ENCODE measurements at regions not wholly inside any gene's neighbourhood (a gene's known extent, or its start where the extent isn't known, plus 50 kb on each side); places are given as distances from the start of the nearest gene placed in this dataset.

DNA sequence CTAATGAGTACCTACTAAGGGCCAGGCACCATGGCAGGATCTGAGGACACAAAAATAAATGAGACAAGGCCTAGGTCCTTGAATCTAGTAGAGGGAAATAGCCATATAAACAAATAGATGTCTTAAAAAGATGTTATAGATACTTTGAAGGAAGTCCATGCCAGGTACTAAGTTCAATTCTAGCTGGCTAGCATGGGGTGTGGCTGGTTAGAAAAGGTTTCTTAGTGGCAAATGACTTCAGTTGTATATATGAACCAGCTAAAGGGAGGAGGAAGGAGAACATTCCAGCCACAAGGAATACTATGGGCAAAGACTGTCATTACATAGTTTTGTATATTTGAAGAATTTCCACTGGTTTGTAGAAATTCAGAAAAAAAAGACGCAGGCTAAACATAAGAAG, 133.6 kb upstream of the BMP4 start:
- DNase-seq (ENCODE audit: low spot score), result no peak

DNA sequence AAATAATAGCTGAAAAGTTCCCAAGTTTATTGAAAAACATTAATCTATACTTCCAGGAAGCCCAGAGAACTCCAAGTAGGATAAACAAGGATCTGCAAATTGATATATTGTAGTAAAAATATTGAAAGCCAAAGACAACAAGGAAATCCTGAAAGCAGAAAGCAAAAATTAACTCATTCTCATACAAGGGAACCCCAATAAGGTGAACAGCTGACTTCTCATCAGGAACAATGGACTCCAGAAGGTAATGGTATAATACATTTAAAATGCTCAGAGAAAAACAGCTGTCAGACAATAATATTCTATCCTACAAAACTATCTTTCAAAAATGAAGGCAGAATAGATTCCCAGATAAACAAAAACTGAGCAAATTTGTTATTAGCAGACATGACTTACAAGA, 138.1 kb upstream of the BMP4 start:
- DNase-seq (ENCODE audit: low spot score), result no peak

DNA sequence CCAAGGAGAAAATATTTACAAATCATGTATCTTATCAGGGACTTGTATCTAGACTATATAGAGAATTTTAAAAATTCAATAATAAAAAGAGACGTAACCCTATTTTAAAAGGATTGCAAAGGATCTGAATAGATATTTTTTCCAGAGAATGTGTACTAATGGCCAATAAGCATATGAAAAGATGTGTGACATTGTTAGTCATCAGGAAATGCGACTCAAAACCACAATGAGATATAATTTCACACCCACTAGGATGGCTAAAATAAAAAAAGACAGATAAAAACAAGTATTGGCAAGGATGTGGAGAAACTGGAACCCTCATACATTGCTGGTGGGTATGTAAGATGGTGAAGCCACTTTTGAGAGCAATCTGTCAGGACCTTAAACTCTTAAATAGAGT, 141.9 kb upstream of the BMP4 start:
- no peak for DNase-seq (ENCODE audit: low spot score)

DNA sequence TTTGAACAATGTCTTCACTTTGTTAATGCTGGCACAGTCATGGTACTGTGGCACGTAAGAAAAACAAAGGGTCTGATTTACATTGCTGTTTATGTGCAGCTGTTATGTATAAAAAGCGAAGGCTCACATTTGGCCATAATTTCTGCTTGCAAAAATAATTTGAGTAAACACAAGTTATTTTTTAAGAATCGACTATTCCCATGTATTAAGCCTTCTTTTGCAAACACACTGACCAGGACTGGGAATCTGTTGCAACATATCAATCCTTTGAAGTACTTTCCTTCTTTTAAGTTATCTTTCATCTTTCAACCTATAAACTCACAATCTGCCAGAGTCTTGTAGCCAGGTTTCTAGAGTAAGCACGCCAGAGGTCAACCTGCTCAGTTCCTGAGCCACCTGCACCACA, 145.4 kb upstream of the BMP4 start:
- DNase-seq (ENCODE audit: low spot score), result no peak

DNA sequence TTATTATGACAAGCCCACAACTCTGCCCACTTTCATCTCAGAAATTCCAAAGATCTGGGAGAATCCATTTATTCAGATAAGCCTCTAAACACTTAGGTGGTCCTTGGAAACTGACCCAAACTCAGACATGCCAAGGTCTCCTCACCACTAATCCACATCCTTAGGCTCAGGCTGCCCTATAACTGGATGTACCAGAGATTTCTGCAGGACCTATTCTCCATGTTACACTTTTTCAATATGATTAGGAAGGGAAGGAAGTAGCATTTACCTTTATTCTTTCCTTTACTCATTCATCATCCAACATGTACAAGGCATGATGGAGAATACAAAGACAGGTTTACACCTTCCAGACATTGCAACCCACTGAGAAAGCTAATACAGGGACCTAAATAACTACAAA, 145.9 kb upstream of the BMP4 start:
- no peak for DNase-seq (ENCODE audit: low spot score)

DNA sequence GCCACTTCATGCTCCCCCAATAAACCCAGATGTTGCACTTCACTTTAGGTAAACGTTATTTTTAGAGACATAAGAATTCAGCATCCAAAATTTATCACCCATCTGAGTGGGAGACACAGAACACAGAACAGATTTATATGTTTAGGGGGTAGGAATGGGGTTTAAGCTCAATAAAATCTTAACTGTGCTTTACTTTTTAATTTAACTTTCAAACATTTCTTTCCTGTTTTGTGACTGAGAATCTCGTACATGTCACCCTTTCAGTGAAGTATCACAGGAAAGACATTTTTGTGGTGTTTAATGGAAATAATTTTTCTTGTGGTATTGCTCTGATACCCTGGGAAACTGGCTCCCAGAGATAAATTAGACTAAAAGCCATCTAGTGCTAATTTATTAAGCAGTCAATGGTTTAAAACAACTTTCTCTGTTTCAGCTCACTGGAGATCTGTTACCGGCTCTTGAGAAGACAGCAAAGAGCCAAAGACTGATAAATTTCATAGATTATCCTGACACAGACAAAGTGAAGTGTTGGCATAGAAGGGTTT, 148.0 kb upstream of the BMP4 start:
- DNase-seq (ENCODE audit: low spot score), result no peak

DNA sequence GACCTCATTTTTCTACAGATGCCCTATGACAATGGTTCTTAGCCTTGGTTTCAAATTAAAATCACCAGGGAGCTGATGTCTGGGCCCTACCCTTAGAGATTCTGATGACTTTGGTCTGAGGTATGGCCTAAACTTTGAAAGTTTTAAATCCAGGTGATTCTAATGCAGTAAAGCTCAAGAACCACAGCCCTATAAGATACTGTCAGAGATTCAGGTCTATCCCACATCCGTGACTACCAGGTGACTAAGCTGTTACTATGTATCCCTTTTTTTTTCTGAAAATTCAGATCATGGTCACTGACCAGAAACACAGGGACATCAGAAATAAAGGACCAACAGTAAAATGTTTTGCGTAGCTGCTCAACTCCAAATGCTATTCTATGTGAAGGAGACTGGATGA, 148.8 kb upstream of the BMP4 start:
- no peak for DNase-seq (ENCODE audit: low spot score)

DNA sequence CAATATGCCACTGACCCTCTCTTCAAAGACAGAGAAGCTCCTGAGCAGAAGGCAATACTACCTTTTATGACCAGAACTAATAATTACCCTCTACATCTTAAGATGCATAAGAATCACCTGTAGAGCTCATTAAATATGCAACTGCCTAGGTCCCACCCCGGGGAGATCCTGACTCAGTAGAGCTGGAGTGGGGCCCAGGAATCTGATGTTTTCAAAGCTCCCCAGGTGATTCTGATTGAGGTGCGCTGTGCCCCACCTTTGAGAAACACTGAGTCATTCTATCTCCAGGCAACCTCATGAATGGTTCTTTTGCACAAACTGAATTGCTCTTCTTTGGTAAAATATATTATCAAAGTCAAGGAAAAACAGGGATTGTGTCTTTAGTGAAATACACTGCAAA, 149.3 kb upstream of the BMP4 start:
- no peak for DNase-seq (ENCODE audit: low spot score)

DNA sequence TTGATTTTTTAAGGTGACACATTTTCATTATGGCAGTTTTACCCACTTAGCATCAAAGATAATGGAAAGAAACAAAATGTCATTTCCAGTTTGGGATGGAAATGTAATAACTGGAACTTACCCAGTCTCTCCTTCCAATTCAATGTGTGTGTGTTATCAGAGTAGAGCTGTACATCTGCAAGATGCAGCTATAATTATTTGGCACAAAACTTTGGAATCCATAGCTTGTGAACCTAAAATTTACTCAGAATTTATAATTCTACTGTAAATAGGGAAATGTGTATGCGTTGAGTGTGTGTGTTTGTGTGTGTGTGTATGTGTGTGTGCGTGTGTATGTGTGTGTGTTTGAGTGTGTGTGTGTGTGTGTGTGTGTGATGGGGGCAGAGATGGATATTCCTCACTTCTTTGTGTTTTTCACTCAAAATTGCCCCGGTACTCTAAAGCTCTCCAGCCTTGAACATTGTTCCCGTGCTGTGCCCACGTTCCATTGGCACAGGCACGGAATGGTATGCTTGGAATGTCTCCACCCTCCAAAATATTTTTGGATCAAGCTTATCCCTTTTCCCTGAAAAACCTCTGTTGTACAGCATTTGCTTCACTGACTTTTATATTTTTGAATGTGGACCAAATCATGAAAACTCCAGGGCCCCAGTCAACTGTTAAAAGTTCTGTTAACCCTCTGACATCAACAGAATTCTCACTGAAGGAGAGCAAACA, 150.2 kb upstream of the BMP4 start:
- no peak for DNase-seq (ENCODE audit: low spot score)

DNA sequence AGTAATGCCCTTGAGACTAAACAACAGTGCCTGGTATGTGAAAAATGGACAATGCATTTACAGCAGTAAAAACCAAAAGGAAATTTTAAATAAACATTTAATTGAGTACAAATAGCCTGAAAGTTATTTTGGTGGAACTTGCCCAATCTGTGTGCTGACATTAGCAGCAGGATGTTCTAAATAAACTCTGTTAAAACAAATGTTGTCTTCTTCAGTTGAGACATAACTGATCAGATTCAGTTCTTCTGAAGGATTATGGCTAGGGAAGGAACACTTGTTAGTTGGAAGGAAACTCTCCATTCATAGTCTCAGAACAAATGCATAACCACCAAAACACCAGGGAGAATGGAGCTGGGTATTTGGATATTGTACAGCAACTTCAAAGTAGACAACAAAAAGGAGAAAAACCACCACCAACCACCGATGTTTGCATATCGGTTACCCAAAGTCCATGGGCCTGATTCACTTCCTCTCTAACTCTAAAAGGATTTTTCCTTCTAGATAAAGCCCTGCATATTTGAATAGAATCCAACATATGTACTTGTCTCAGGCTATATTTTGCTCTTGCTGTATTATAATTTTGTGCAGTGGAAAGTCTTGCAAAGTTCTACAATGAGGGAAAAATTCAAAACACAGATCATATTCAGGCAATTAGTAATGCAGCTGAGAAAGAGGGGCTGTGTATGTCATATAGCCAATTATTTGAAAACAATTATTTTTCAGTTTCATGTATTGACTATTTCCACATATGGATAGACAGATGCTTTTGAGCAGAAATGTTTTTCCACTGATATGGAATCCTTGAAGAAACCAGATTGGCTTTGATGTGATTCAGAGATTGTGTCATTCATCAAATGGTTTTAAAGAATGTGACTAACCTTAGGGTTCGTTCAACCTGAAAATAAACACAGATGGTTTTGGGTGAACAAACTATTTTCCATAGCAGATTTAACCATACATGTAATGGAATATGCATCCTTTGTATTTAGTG, 152.2 kb upstream of the BMP4 start:
- DNase-seq (ENCODE audit: low spot score), result no peak

DNA sequence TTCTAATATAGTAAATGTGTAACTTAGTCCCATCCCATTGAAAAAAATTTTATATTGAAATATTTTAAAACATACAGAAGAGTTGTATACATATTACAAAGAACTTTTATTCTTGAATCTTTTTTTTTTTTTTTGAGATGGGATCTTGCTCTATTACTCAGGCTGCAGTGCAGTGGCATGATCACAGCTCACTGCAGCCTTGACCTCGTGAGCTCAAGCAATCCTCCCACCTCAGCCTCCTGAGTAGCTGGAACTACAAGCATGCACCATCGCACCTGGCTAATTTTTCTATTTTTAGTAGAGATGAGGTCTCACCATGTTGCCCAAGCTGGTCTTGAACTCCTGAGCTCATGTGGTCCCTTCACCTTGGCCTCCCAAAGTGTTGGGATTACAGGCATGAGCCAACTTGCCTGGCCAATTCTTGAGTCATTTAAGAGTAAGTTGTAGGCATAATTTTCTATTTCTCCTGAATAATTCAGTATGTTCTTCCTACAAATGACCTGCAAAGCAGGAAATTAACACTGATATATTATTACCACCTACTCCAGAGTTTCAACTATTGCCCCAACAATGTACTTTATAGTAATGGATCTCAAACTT, 153.0 kb upstream of the BMP4 start:
- DNase-seq (ENCODE audit: low spot score), result no peak

DNA sequence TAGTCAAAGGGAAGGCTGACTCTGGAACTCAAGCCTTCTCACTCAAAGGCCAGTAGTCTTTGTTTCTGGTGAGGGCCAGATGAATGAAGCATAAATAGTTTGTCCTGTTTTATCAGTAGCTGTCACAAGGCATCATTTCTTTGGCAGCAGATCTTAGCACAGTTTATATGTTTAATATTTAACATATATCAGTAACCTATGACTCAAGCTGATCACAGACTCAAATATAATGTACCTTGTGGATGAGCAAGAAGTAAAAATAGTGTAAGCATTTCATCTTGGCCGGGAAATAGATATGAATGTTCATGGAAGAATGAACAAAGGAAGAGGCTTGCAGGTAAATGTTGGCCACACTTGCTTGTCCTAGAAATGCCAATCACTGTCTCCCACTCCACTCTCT, 158.3 kb upstream of the BMP4 start:
- no peak for DNase-seq (ENCODE audit: low spot score)

DNA sequence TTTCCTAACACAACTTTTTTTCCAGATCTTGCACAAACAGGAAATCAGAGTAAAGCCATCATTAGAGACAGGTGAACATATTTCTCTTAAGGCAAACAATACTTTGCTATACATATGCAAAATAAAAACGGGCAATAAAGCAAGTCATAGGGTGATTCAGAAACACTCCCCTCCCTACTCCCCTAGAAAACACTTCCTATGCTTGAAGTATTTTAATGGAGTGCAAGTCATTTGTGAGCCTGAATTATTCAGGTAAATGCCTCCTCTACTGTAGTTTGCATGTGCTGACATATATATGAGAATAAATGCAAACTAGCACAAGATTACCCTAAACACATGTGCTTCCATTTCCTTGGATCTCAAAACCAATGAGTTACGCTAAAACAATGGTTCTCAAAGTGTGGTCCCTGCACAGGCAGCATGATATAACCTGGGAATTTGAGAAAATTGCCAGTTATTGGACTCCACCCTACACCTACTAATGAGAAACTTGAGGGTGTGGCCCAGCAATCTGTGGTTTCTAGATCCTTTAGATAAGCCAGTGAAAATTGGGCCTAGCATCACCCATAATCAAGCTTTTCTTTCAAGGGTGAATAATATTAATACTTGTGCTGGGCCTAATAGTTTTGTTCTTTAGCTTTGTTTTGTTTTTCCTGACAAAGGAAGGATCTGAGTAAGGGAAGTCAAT, 159.7 kb upstream of the BMP4 start:
- DNase-seq (ENCODE audit: low spot score), result no peak

DNA sequence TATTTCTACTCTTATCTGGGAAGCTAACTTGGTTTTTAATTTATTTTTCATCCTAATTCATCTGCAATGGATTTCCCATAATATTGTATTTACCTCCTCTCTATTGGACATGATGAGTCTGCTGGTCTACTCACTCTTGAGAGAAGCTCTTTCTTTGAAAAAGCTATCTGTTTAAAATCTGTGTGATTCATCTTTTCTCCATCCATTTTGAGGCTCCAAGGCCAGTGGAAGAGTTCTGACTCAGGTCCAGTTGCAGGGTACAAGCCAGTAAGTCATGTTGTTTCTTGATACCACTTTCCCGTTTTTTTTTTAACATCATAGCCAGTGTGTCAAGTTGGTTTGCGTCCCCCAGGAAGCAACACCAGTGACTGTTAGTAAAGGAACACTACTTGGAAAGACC, 160.3 kb upstream of the BMP4 start:
- DNase-seq (ENCODE audit: low spot score), result no peak

DNA sequence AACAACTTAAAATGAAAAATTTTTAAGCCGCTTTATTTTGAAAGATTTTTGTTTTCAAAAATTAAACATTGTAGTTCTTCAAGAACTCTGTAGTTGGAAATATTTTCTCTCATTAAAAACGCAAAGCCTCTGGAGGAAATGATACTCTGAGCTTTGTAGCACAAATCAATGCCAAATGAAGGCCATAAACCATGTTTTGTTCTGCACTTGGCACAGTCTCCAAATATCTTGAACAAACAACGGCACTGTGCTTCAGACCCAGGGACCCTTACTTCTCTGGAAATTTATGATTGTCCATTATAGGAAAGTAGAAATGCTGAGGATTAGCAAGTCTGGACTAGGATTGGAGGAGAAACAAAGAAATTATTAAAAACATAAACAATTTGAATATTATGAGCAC, 160.8 kb upstream of the BMP4 start:
- DNase-seq (ENCODE audit: low spot score), result no peak

DNA sequence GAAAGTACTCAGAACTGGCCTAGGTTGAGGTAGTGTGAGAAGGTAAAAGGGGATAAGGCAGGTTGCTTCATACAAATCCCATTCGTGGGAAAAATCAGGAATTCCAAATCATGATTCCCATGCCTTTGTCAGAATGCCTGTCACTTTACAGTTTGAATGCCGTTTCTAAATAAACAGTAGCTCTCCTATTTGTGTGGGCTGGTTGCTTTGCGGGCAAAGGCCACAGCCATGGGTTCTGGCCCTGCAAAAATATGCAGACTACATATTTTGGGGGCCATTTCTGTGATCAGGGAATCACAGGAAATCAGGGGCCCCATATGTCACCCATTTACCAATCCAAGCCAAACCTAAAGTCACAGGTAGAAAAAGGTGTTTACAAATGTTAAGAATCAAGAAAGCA, 161.3 kb upstream of the BMP4 start:
- no peak for DNase-seq (ENCODE audit: low spot score)

DNA sequence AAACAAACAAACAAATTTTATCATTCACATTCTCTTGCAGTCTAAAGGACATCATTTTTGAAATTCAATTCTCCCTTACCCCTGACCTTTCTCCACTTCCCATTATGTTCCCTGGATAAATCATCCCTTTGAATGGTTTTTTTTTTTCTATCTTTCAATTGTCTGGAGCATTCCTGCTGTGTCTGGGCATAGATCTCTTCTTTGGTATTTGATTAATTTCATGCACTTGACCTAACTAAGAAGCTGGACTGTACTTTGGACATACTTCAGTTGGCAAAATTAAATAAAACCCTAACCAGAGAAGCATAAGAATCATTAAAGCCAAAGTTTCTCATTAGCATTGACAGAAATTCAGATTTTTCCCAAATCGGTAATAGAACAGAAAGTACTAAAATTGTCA, 163.6 kb upstream of the BMP4 start:
- DNase-seq (ENCODE audit: low spot score), result no peak

DNA sequence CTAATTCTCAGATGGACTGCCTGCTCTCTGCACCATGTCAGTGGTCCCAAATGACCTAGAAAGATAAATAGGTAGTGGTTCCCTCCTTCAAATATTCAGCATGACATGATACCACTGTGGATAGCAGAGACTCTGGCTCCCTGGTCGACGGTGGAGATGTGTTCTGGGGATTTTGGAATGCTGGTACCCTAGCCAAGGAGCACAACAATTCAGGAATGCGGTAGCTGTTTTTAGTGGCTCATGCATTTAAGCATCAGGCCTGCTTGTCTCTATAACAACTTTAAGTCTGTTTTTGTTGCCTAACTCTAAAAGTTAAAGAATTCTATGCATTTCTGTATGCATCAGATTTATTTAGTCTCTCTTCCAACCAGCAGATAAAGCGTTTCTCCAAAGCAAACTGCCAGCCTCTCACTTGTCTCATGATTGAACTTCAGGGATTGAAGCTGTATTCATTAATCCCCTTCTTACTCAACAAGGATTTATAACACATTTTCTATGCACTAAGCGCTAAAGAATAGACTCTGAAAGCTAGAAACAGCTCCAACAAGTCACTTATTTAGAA, 164.9 kb upstream of the BMP4 start:
- DNase-seq (ENCODE audit: low spot score), result no peak

DNA sequence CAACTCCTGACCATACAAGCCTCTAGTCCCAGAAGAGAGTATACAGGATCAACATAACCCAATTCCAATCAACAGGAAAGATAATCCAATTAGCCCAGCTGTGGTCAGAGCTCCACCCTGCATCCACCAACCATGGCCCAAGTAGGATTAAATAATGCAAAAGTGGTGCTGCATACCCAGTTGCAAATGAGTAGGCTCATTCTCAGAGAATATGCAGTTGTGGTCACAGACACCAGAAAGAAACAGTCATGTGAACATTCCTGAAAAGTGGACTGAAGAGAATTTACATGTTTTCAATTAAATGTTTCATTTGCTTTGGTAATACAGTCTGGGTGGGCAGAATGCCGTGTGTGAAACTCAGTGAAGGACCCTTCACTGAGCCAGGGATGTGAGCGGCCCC, 167.2 kb upstream of the BMP4 start:
- DNase-seq (ENCODE audit: low spot score), result no peak

DNA sequence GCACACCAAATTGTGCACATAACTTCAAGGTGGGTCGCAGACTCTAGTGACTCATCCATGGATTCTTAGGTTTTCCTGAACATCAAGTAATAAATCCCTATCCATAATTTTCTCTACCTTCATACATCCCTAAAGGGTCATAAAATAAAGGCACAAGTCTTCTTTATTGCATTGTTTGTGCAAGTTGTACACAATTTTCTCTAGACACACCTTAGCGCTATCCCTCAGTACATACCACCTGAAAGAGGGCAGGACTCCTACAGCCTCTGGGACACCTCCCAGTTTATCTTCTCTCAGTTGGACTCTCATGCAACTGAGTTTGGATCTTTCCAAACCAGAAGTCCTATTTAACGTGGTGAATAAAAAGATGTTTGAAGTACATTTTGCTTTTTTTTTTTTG, 168.5 kb upstream of the BMP4 start:
- no peak for DNase-seq (ENCODE audit: low spot score)

DNA sequence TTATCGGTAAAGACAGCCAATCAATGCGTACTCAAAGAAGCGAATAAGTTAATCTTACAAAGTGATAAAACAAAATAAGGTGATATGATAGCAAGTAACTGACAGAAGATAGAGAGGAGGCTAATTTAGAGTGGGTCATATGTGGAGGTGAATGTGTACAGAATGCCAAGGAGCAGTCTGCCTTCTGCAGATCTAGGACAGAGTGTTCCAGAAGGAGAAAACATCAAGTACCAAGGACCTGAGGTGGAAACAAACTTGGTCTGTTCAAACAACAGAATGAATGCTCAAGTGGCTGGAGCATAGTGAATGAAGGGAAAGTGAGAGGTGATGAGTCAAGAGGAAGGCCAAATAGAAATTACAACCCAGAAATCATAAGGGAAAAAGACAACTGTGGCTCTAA, 170.3 kb upstream of the BMP4 start:
- DNase-seq (ENCODE audit: low spot score), result no peak

DNA sequence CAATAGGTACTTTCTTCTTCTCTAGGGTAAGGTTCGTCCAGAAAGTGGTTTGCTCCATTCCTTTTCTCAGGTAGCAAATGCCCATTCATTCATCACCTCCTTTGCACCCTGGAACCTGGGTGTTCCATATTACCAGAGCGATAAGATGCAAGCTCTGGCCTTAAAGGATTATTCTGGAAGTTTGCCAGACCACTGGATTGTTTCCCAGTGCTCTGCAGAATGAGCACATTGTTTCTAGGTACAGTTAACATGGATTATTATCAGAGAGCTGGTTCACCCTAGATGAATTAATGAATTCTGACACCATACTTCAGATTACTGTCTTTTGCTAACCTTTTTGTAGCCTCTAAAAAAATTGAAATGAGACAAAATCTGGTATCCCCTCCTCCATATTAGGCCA, 170.9 kb upstream of the BMP4 start:
- DNase-seq (ENCODE audit: low spot score), result no peak

Data from RKO (cell line).